ENCODE measurements at regions not wholly inside any gene's neighbourhood (a gene's known extent, or its start where the extent isn't known, plus 50 kb on each side); places are given as distances from the start of the nearest gene placed in this dataset.

DNA sequence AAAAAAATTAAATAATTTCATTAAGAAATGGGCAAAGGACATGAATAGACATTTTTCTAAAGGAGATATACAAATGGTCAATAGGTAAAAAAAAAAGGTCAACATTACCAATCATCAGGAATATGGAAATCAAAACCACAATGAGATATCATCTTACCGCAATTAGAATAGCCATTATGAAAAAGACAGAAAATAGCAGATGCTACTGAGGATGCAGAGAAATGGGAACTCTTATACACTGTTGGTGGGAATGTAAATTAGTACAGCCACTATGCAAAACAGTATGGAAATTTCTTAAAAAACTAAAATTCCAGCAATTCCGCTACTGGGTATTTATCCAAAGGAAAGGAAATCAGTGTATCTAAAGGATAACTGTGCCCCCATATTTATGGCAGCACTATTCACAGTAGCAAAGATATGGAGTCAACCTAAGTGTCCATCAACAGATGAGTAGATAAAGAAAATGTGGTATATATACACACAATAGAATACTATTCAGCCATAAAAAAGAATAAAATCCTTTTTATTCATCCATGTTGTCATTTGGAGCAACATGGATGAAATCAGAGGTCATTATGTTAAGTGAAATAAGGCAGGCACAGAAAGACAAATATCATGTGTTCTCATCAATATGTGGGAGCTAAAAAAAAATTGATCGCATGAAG lies 132.4 kb downstream of the RPL22L1 start:
- Histone ChIP-seq H3K4me1 (no peaks in the 10 kb centered on the region), H3K36me3 (no peaks in the 10 kb centered on the region), H3K27ac (no peak overlapping the region), H3K4me3 (no peak overlapping the region), H3K27me3 (no peaks in the 10 kb centered on the region), H3K9me3 (no peaks in the 10 kb centered on the region)
- ATAC-seq (no peak), DNase-seq (no peak)
- TF ChIP-seq, protein P1, sequence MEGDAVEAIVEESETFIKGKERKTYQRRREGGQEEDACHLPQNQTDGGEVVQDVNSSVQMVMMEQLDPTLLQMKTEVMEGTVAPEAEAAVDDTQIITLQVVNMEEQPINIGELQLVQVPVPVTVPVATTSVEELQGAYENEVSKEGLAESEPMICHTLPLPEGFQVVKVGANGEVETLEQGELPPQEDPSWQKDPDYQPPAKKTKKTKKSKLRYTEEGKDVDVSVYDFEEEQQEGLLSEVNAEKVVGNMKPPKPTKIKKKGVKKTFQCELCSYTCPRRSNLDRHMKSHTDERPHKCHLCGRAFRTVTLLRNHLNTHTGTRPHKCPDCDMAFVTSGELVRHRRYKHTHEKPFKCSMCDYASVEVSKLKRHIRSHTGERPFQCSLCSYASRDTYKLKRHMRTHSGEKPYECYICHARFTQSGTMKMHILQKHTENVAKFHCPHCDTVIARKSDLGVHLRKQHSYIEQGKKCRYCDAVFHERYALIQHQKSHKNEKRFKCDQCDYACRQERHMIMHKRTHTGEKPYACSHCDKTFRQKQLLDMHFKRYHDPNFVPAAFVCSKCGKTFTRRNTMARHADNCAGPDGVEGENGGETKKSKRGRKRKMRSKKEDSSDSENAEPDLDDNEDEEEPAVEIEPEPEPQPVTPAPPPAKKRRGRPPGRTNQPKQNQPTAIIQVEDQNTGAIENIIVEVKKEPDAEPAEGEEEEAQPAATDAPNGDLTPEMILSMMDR (IDR thresholded peaks at IDR 0.05), result no peak
- intact Hi-C loops (cut with DNase I), result no loop called here

DNA sequence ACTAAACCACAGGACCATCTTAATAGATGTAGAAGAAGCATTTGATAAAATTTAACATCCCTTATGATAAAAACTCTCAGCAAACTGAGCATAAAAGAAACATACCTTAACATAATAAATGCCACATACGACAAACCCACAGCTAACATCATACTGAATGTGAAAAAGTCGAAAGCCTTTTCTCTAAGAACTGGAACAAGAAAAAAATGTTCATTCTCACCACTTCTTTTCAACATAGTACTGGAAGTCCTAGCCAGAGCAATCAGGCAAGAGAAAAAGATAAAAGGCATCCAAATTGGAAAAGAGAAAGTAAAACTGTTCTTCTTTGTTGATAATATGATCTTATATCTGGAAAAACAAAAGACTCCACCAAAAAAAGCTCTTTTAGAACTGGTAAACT lies 134.2 kb downstream of the RPL22L1 start:
- TF ChIP-seq, protein P1 (IDR thresholded peaks at IDR 0.05), result no peak
- intact Hi-C loops (cut with DNase I), result no loop called here
- no peak for ATAC-seq

DNA sequence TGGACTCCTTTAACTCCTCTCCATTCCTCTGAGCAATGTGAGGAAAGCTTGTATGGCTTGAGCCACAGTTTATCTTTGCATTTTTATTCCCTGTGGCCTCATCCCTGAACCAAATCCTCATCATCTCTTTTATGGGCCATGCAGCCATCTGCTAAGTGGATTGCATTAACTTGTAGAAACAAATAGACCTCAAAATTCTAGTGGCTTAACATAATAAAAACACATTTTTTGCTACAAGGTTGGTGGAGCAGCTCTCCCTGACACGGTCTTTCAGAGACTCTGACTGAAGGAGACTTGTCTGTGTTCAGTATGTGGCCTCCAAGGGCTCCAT lies 135.3 kb downstream of the RPL22L1 start:
- Histone ChIP-seq H3K4me1 (no peaks in the 10 kb centered on the region), H3K9me3 (no peaks in the 10 kb centered on the region), H3K36me3 (no peaks in the 10 kb centered on the region), H3K27me3 (no peaks in the 10 kb centered on the region), H3K4me3 (no peak overlapping the region), H3K27ac (no peak overlapping the region)
- no peak for ATAC-seq
- TF ChIP-seq, protein P1 (IDR thresholded peaks at IDR 0.05), result no peak
- no peak for DNase-seq
- intact Hi-C loops (cut with DNase I), result no loop called here

More for the DNA sequence above, 134.2 kb downstream of the RPL22L1 start:
- no peaks in the 10 kb centered on the region for H3K36me3 ChIP-seq
- H3K4me3 ChIP-seq, result no peak overlapping the region
- no peak for DNase-seq
- H3K27me3 ChIP-seq, result no peaks in the 10 kb centered on the region
- H3K9me3 ChIP-seq, result no peaks in the 10 kb centered on the region
- no peak overlapping the region for H3K27ac ChIP-seq
- H3K4me1 ChIP-seq, result no peaks in the 10 kb centered on the region

DNA sequence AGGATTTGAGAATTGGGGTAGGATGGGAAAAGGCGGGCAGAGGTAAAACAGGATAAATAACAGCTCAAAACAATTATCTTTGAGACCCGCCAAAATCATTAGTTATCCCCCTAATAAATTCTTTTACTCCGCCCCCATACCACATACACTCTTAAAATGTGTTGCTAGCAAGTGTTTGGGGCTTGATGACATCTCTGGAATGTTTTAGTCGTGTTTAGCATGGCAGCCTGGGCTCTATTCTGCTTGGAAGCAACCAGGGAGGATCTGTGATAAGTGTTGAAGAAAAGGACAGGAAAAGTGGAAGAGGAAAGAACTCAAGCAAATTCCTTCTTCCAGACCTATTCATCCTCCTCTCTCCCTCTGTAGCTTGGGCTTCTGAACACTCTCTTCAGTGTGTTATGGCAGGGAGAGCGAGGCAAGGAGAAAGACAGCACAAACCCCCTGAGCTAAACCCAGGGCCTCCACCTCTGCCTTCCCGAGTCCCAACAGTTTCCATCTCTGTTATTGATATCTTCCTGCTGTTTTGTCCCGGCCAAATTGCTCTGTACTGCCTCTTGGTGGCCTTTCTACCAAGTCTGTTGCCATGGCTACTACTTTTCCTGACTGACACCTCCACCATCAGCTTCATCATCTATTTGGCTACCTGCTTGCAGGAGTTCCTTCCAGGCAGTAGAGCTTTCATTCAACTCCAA lies 135.8 kb downstream of the RPL22L1 start:
- TF ChIP-seq, protein P1 (IDR thresholded peaks at IDR 0.05), result no peak
- Histone ChIP-seq H3K27ac (no peak overlapping the region), H3K27me3 (no peaks in the 10 kb centered on the region), H3K4me1 (no peaks in the 10 kb centered on the region), H3K4me3 (no peak overlapping the region), H3K36me3 (no peaks in the 10 kb centered on the region), H3K9me3 (no peaks in the 10 kb centered on the region)
- DNase-seq (no peak), ATAC-seq (no peak)
- intact Hi-C loops (cut with DNase I), result no loop called here

DNA sequence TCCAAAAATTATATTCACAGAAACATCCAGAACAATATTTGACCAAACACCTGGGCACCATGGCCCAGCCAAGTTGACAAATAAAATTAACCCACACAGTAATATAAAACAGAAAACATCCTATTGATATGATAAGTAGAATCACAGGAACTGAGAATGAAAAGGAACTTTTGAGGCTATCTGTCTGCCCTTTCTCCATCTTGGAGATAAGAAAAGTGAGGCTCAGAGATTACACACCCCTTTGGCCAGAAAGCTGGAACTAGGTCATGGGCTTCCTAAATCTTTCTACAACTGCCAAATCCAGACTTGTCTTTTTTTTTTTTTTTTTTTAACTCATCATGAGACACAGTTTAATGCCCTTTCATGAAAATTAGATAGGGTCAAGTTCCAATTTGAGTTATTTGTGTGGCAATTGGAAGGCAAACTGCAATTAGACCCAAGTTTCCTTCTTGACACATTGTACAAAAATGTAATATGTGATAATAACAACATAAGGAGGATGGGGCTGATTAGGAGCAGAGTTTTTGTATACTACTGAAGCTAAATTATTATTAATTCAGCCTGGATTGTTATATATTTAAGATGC lies 137.2 kb downstream of the RPL22L1 start:
- Histone ChIP-seq H3K4me3 (no peak overlapping the region), H3K27ac (no peak overlapping the region), H3K36me3 (no peaks in the 10 kb centered on the region), H3K27me3 (no peaks in the 10 kb centered on the region), H3K9me3 (no peaks in the 10 kb centered on the region), H3K4me1 (no peaks in the 10 kb centered on the region)
- intact Hi-C loops (cut with DNase I), result no loop called here
- TF ChIP-seq, protein P1 (IDR thresholded peaks at IDR 0.05), result no peak
- DNase-seq, result no peak
- no peak for ATAC-seq

Data from left lung (tissue), 4 donors.